CD4-positive, alpha-beta T cell (primary cell): ENCODE measurements at regions not wholly inside any gene's neighbourhood (a gene's known extent, or its start where the extent isn't known, plus 50 kb on each side); places are given as distances from the start of the nearest gene placed in this dataset.

ENCODE experiments used
- ATAC-seq: fragments of 200-7000 bp; cut with Tn5 transposase; one replicate; pipeline ENCODE4 v1.10.0; 2022; ENCODE audit warnings: mild to moderate bottlenecking; ENCODE audit not compliant: poor library complexity
- CTCF ChIA-PET: fragments of 350-600 bp; sonication (Branson Sonifier 250); formaldehyde crosslinking; loops from one replicate; lab custom pipeline; 2021; ENCODE audit warnings: antibody characterized with exemption, inconsistent platforms; lab: Charles Lee
- POLR2A ChIA-PET: fragments of 350-600 bp; sonication (Branson Sonifier 250); formaldehyde crosslinking; loops from one replicate; lab custom pipeline; 2021; ENCODE audit warnings: antibody characterized with exemption, inconsistent platforms; lab: Charles Lee
- DNase-seq, 14 experiments: peaks; one replicate each; pipeline ENCODE4 v3.0.0-alpha.2; 2013 to 2020; ENCODE audit warnings: mixed read lengths in 2 of 14
- H3K27ac ChIP-seq, 2 donors: one replicate each; pipeline versions ENCODE4 v1.5.1 to v1.7.0; 2013; ENCODE audit warnings: low read length in 2 of 2, low read depth in 1 of 2, mild to moderate bottlenecking in 1 of 2
- H3K27me3 ChIP-seq, 2 experiments: 1 replicate in 1 of 2; 2 replicates in 1 of 2; pipeline versions ENCODE4 v1.6.1 to v1.7.0; 2013; ENCODE audit warnings: low read length in 2 of 2, control low read depth in 1 of 2, mild to moderate bottlenecking in 1 of 2, moderate library complexity in 1 of 2; ENCODE audit not compliant: insufficient read depth in 2 of 2, control insufficient read depth in 1 of 2
- H3K36me3 ChIP-seq: one replicate; pipeline ENCODE4 v1.6.1; 2013; ENCODE audit warnings: low read length, control low read depth; ENCODE audit not compliant: insufficient read depth
- H3K4me1 ChIP-seq: one replicate; pipeline ENCODE4 v1.6.1; 2013; ENCODE audit warnings: low read length, control low read depth; ENCODE audit not compliant: insufficient read depth
- H3K4me3 ChIP-seq: one replicate; pipeline ENCODE4 v1.5.1; 2013; ENCODE audit warnings: mild to moderate bottlenecking, low read length, moderate library complexity
- H3K9me3 ChIP-seq, 2 experiments: 1 replicate in 1 of 2; 2 replicates in 1 of 2; pipeline versions ENCODE4 v1.6.1 to v1.7.0; 2013; ENCODE audit warnings: low read length in 2 of 2, mild to moderate bottlenecking in 2 of 2, control low read depth in 1 of 2, moderate library complexity in 1 of 2; ENCODE audit not compliant: control insufficient read depth in 1 of 2, insufficient read depth in 1 of 2
- H3K27ac Mint-ChIP-seq: one replicate; pipeline ENCODE4 v1.8.0; 2020; ENCODE audit warnings: mixed read lengths
- H3K27me3 Mint-ChIP-seq: one replicate; pipeline ENCODE4 v1.8.0; 2021; ENCODE audit warnings: mixed read lengths
- H3K36me3 Mint-ChIP-seq: one replicate; pipeline ENCODE4 v1.8.0; 2021; ENCODE audit warnings: low read depth, mixed read lengths
- H3K4me1 Mint-ChIP-seq: one replicate; pipeline ENCODE4 v1.8.0; 2021; ENCODE audit warnings: low read depth, mixed read lengths
- H3K4me3 Mint-ChIP-seq: one replicate; pipeline ENCODE4 v1.8.0; 2020; ENCODE audit warnings: mild to moderate bottlenecking, mixed read lengths
- H3K9me3 Mint-ChIP-seq: one replicate; pipeline ENCODE4 v1.8.0; 2020; ENCODE audit warnings: mixed read lengths
- CTCF ChIP-seq: fragments of 200-600 bp; IDR thresholded peaks from one replicate; pipeline ENCODE4 v1.8.0; 2022; ENCODE audit warnings: antibody characterized with exemption, mild to moderate bottlenecking
- intact Hi-C, 2 experiments: fragments of 100-400 bp; cut with DNase I in 1 of 2; cut with micrococcal nuclease in 1 of 2; formaldehyde crosslinking; loops; one replicate each; pipeline versions ENCODE4 v1.15.1 to v1.9.0; 2023 to 2025; cut with DNase I, micrococcal nuclease

- Histone ChIP-seq H3K27ac (no peak overlapping the region), H3K9me3 (peaks cover 0 to 13% of the 10 kb centered on the region in 2 experiments), H3K4me1 (no peaks in the 10 kb centered on the region), H3K36me3 (no peaks in the 10 kb centered on the region), H3K4me3 (no peak overlapping the region), H3K27me3 (no peaks in the 10 kb centered on the region)
- Mint-ChIP-seq H3K4me1 (no peaks in the 10 kb centered on the region), H3K4me3 (no peak overlapping the region), H3K36me3 (no peaks in the 10 kb centered on the region), H3K9me3 (peaks cover 10% of the 10 kb centered on the region), H3K27ac (no peak overlapping the region), H3K27me3 (no peaks in the 10 kb centered on the region)
- POLR2A ChIA-PET, result no interaction called here
- no peak for ATAC-seq
- CTCF ChIA-PET, result no interaction called here
- DNase-seq, result no peak
- intact Hi-C loops, result no loop called here
- TF ChIP-seq CTCF, result no peak
Observed at GRCh38 chr7:68964060-68964459, 634.2 kb upstream of the AUTS2 start.

- Mint-ChIP-seq H3K36me3 (no peaks in the 10 kb centered on the region), H3K9me3 (peaks cover 10% of the 10 kb centered on the region), H3K27ac (no peak overlapping the region), H3K27me3 (no peaks in the 10 kb centered on the region), H3K4me3 (no peak overlapping the region), H3K4me1 (no peaks in the 10 kb centered on the region)
- Histone ChIP-seq H3K4me1 (no peaks in the 10 kb centered on the region), H3K9me3 (peaks cover 0 to 12% of the 10 kb centered on the region in 2 experiments), H3K27me3 (no peaks in the 10 kb centered on the region), H3K4me3 (no peak overlapping the region), H3K36me3 (no peaks in the 10 kb centered on the region), H3K27ac (no peak overlapping the region)
- intact Hi-C loops, result no loop called here
- POLR2A ChIA-PET, result no interaction called here
- ATAC-seq, result no peak
- CTCF ChIA-PET, result no interaction called here
- TF ChIP-seq CTCF, result no peak
- no peak for DNase-seq
Observed at GRCh38 chr7:68965351-68965750, 632.9 kb upstream of the AUTS2 start.

- Histone ChIP-seq H3K9me3 (peaks cover 0 to 11% of the 10 kb centered on the region in 2 experiments), H3K27ac (no peak overlapping the region), H3K4me3 (no peak overlapping the region), H3K27me3 (no peaks in the 10 kb centered on the region), H3K36me3 (no peaks in the 10 kb centered on the region), H3K4me1 (no peaks in the 10 kb centered on the region)
- TF ChIP-seq CTCF, result no peak
- no peak overlapping the region for H3K4me3 Mint-ChIP-seq
- ChIA-PET POLR2A (no interaction called here), CTCF (no interaction called here)
- intact Hi-C loops, result no loop called here
- H3K4me1 Mint-ChIP-seq, result no peaks in the 10 kb centered on the region
- DNase-seq (no peak), ATAC-seq (no peak)
- no peaks in the 10 kb centered on the region for H3K36me3 Mint-ChIP-seq
- no peaks in the 10 kb centered on the region for H3K27me3 Mint-ChIP-seq
- H3K9me3 Mint-ChIP-seq, result peaks cover 10% of the 10 kb centered on the region
- no peak overlapping the region for H3K27ac Mint-ChIP-seq
Observed at GRCh38 chr7:68967598-68967997, 630.7 kb upstream of the AUTS2 start.
